ENCODE measurements at regions not wholly inside any gene's neighbourhood (a gene's known extent, or its start where the extent isn't known, plus 50 kb on each side); places are given as distances from the start of the nearest gene placed in this dataset.
"Not testable (repeated sequence)": the region's sequence is repeated elsewhere in the genome, so short reads cannot be mapped to it uniquely, and the experiment has no call there.

DNA sequence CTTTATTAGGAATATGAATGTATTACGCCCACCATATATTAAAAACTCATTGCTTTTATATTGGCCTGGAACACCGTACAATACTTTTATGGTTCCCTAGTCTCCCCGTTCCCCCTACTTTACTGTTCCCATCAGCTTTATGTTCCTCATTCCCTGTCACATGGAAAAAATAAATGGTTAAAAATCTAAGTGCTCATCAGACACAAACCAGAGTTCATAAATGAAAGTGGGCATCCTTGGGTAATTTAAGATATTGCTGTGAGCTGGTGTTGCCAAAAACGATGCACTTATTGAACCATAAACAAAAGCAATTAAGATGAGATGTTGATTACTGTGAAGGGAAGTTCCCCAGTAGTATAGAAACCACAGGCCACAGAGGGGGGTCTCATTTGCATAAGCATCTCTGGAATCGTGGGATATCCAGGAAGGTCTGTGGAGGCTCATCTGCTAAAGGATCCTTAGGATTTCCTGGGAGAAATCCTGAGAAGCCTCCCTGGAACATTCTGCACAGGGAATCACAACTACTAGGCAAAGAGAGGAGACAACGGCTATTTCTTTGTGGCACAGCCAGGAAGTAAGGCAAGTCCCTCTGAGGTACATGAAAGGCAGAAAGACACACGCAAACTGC is 591.4 kb upstream of the CDH11 start:
- Histone ChIP-seq H3K27ac (ENCODE audit: low read depth in 1 of 2, low read length in 2 of 2) (no peak overlapping the region), H3K36me3 (ENCODE audit: control insufficient read depth in 1 of 2, insufficient read depth in 2 of 2, low read length in 1 of 2) (no peaks in the 10 kb centered on the region), H3K4me3 (ENCODE audit: low read length in 2 of 2) (no peak overlapping the region), H3K9me3 (ENCODE audit: control insufficient read depth, low read length) (no peaks in the 10 kb centered on the region), H3K4me1 (ENCODE audit: control insufficient read depth in 1 of 2, insufficient read depth in 2 of 2, low read length in 2 of 2) (no peaks in the 10 kb centered on the region), H3K27me3 (ENCODE audit: control insufficient read depth in 1 of 2, insufficient read depth in 2 of 2, low read length in 1 of 2) (no peaks in the 10 kb centered on the region)
- 77 to 83% methylated on average over 7 of the region's 7 CpGs for WGBS, 2 donors
- intact Hi-C loops (cut with DNase I) = no loop called here
- DNase-seq (no peak), ATAC-seq (ENCODE audit: low FRiP score) (no peak)

DNA sequence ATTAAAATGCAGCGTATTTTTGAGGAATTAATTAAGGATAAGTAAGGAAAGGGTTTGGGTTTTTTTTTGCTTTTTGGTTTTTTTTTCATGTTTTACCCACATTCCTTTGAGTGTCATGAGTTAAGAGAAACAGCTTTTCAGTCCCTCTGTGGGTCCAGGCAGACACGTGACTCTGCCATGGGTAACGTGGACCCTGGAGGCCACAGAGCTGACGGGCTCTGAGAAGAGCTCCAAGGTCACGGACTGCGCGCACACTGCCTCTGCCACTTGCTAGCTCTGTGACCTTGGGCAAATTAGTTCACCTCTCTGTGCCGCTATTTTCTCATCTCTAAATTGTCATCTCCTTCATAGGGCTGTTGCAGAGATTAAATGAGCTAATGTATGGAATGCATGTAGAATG is 588.2 kb upstream of the CDH11 start:
- Histone ChIP-seq H3K36me3 (ENCODE audit: control insufficient read depth in 1 of 2, insufficient read depth in 2 of 2, low read length in 1 of 2) (no peaks in the 10 kb centered on the region), H3K9me3 (ENCODE audit: control insufficient read depth, low read length) (no peaks in the 10 kb centered on the region), H3K27me3 (ENCODE audit: control insufficient read depth in 1 of 2, insufficient read depth in 2 of 2, low read length in 1 of 2) (no peaks in the 10 kb centered on the region), H3K27ac (ENCODE audit: low read depth in 1 of 2, low read length in 2 of 2) (no peak overlapping the region), H3K4me1 (ENCODE audit: control insufficient read depth in 1 of 2, insufficient read depth in 2 of 2, low read length in 2 of 2) (no peaks in the 10 kb centered on the region), H3K4me3 (ENCODE audit: low read length in 2 of 2) (no peak overlapping the region)
- no peak for ATAC-seq (ENCODE audit: low FRiP score)
- no peak for DNase-seq
- 75 to 82% methylated on average over 8 of the region's 8 CpGs for WGBS, 2 donors
- intact Hi-C loops (cut with DNase I) = no loop called here

GRCh38 chr16:65704866-65705265 is 583.0 kb upstream of the CDH11 start:
- DNase-seq = no peak
- no peaks in the 10 kb centered on the region for H3K27me3 ChIP-seq (ENCODE audit: control insufficient read depth in 1 of 2, insufficient read depth in 2 of 2, low read length in 1 of 2)
- H3K9me3 ChIP-seq (ENCODE audit: control insufficient read depth, low read length) = no peaks in the 10 kb centered on the region
- no peak overlapping the region for H3K4me3 ChIP-seq (ENCODE audit: low read length in 2 of 2)
- no peaks in the 10 kb centered on the region for H3K4me1 ChIP-seq (ENCODE audit: control insufficient read depth in 1 of 2, insufficient read depth in 2 of 2, low read length in 2 of 2)
- intact Hi-C loops (cut with DNase I) = no loop called here
- no peak overlapping the region for H3K27ac ChIP-seq (ENCODE audit: low read depth in 1 of 2, low read length in 2 of 2)
- no peak for ATAC-seq (ENCODE audit: low FRiP score)
- no peaks in the 10 kb centered on the region for H3K36me3 ChIP-seq (ENCODE audit: control insufficient read depth in 1 of 2, insufficient read depth in 2 of 2, low read length in 1 of 2)

- no peaks in the 10 kb centered on the region for H3K36me3 ChIP-seq (ENCODE audit: control insufficient read depth in 1 of 2, insufficient read depth in 2 of 2, low read length in 1 of 2)
- no peak overlapping the region for H3K27ac ChIP-seq (ENCODE audit: low read depth in 1 of 2, low read length in 2 of 2)
- no peaks in the 10 kb centered on the region for H3K4me1 ChIP-seq (ENCODE audit: control insufficient read depth in 1 of 2, insufficient read depth in 2 of 2, low read length in 2 of 2)
- intact Hi-C loops (cut with DNase I) = no loop called here
- H3K27me3 ChIP-seq (ENCODE audit: control insufficient read depth in 1 of 2, insufficient read depth in 2 of 2, low read length in 1 of 2) = no peaks in the 10 kb centered on the region
- H3K4me3 ChIP-seq (ENCODE audit: low read length in 2 of 2) = no peak overlapping the region
- ATAC-seq (ENCODE audit: low FRiP score) (no peak), DNase-seq (no peak)
- H3K9me3 ChIP-seq (ENCODE audit: control insufficient read depth, low read length) = no peaks in the 10 kb centered on the region
- WGBS, 2 donors = 60 to 66% methylated on average over 8 of the region's 8 CpGs
Observed at GRCh38 chr16:65702707-65703402, 581.0 kb upstream of the CDH11 start.

- ATAC-seq (ENCODE audit: low FRiP score) = no peak
- Histone ChIP-seq H3K27me3 (ENCODE audit: control insufficient read depth in 1 of 2, insufficient read depth in 2 of 2, low read length in 1 of 2) (no peaks in the 10 kb centered on the region), H3K36me3 (ENCODE audit: control insufficient read depth in 1 of 2, insufficient read depth in 2 of 2, low read length in 1 of 2) (no peaks in the 10 kb centered on the region), H3K4me1 (ENCODE audit: control insufficient read depth in 1 of 2, insufficient read depth in 2 of 2, low read length in 2 of 2) (no peaks in the 10 kb centered on the region), H3K4me3 (ENCODE audit: low read length in 2 of 2) (no peak overlapping the region), H3K9me3 (ENCODE audit: control insufficient read depth, low read length) (no peaks in the 10 kb centered on the region), H3K27ac (ENCODE audit: low read depth in 1 of 2, low read length in 2 of 2) (no peak overlapping the region)
- intact Hi-C loops (cut with DNase I) = no loop called here
- 66 to 89% methylated on average over 2 of the region's 2 CpGs for WGBS, 2 donors
- no peak for DNase-seq
Observed at GRCh38 chr16:65700596-65700995, 578.7 kb upstream of the CDH11 start.

DNA sequence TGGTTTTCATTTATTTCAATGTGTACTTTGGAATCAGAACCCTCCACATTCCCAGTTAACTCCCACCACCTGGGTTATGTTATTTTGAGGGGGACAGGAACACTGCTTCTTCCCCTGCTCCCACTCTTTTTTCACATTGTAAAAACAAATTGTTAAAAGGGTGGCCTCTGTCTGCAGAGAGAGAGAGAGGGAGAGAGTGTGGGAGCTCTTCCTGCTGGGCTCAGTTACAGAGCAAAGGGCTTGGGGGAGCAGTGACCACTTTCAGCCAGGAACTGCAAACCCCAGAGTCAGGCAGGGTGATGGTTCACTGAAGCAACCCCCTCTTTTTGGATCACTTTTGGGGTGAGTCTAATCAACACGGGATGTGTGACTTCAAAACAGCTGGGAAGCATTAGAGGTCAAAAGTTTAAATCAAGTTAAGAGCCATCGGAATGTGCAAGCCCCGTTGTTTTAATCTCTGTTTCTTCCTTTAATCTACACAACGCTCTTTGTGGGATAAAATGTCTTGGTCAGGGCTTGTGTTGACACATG is 577.0 kb upstream of the CDH11 start:
- Histone ChIP-seq H3K27ac (ENCODE audit: low read depth in 1 of 2, low read length in 2 of 2) (no peak overlapping the region), H3K36me3 (ENCODE audit: control insufficient read depth in 1 of 2, insufficient read depth in 2 of 2, low read length in 1 of 2) (no peaks in the 10 kb centered on the region), H3K4me3 (ENCODE audit: low read length in 2 of 2) (no peak overlapping the region), H3K27me3 (ENCODE audit: control insufficient read depth in 1 of 2, insufficient read depth in 2 of 2, low read length in 1 of 2) (no peaks in the 10 kb centered on the region), H3K9me3 (ENCODE audit: control insufficient read depth, low read length) (no peaks in the 10 kb centered on the region), H3K4me1 (ENCODE audit: control insufficient read depth in 1 of 2, insufficient read depth in 2 of 2, low read length in 2 of 2) (no peaks in the 10 kb centered on the region)
- no peak for ATAC-seq (ENCODE audit: low FRiP score)
- intact Hi-C loops (cut with DNase I) = no loop called here
- 7 to 20% methylated on average over 4 of the region's 4 CpGs for WGBS, 2 donors
- no peak for DNase-seq

DNA sequence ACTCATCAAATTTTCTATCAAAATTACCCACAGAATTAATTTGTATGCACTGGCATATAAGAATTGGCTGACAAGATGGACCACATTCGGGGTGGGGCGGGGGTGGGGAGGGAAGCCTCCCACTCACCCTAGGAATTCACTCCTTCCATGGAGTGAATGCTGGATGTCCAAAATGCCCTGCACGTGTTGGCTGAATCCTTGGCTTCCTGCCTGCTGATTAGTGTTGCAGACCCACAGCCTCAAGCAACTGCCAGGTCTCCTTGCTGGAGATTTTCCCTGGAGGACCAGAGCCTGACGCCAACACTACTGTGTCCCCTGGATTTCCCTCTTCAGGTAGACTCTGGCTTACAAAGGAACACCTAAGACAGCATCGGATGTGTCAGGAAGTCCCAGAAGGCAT is 575.7 kb upstream of the CDH11 start:
- 78% methylated on average over 5 of the region's 5 CpGs for WGBS, 2 donors
- DNase-seq = no peak
- H3K27me3 ChIP-seq (ENCODE audit: control insufficient read depth in 1 of 2, insufficient read depth in 2 of 2, low read length in 1 of 2) = no peaks in the 10 kb centered on the region
- no peak overlapping the region for H3K27ac ChIP-seq (ENCODE audit: low read depth in 1 of 2, low read length in 2 of 2)
- no peaks in the 10 kb centered on the region for H3K4me1 ChIP-seq (ENCODE audit: control insufficient read depth in 1 of 2, insufficient read depth in 2 of 2, low read length in 2 of 2)
- intact Hi-C loops (cut with DNase I) = no loop called here
- H3K4me3 ChIP-seq (ENCODE audit: low read length in 2 of 2) = no peak overlapping the region
- H3K36me3 ChIP-seq (ENCODE audit: control insufficient read depth in 1 of 2, insufficient read depth in 2 of 2, low read length in 1 of 2) = no peaks in the 10 kb centered on the region
- no peak for ATAC-seq (ENCODE audit: low FRiP score)
- H3K9me3 ChIP-seq (ENCODE audit: control insufficient read depth, low read length) = no peaks in the 10 kb centered on the region

DNA sequence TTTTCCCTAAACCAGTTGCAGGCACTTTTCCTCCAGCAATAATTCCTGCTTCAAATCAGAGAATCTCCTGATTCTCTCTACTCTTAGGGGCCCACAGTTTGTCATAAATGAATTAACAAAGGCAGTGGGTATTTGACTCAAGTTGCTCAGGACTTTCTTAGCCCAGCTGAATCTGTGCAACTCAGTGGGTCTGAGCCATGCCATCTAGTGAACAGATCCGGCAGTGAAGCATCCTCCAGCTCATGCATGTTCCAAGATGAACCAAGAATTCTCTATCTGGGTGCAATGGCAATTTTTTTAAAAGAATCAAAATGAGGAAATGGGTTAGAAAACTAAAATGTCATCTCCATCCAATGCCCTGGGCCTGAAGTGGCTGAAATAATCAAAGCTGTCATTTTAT is 575.2 kb upstream of the CDH11 start:
- no peak for DNase-seq
- no peak for ATAC-seq (ENCODE audit: low FRiP score)
- no peaks in the 10 kb centered on the region for H3K4me1 ChIP-seq (ENCODE audit: control insufficient read depth in 1 of 2, insufficient read depth in 2 of 2, low read length in 2 of 2)
- no peaks in the 10 kb centered on the region for H3K36me3 ChIP-seq (ENCODE audit: control insufficient read depth in 1 of 2, insufficient read depth in 2 of 2, low read length in 1 of 2)
- H3K27me3 ChIP-seq (ENCODE audit: control insufficient read depth in 1 of 2, insufficient read depth in 2 of 2, low read length in 1 of 2) = no peaks in the 10 kb centered on the region
- H3K27ac ChIP-seq (ENCODE audit: low read depth in 1 of 2, low read length in 2 of 2) = no peak overlapping the region
- no peak overlapping the region for H3K4me3 ChIP-seq (ENCODE audit: low read length in 2 of 2)
- WGBS, 2 donors = 83 to 90% methylated on average over 1 of the region's 1 CpG
- intact Hi-C loops (cut with DNase I) = no loop called here
- no peaks in the 10 kb centered on the region for H3K9me3 ChIP-seq (ENCODE audit: control insufficient read depth, low read length)

DNA sequence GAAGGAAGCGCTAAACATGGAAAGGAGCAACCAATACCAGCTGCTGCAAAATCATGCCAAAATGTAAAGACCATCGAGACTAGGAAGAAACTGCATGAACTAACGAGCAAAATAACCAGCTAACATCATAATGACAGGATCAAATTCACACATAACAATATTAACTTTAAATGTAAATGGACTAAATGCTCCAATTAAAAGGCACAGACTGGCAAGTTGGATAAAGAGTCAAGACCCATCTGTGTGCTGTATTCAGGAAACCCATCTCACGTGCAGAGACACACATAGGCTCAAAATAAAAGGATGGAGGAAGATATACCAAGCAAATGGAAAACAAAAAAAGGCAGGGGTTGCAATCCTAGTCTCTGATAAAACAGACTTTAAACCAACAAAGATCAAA is 570.0 kb upstream of the CDH11 start:
- H3K27ac ChIP-seq (ENCODE audit: low read depth in 1 of 2, low read length in 2 of 2); DNase-seq; H3K4me3 ChIP-seq (ENCODE audit: low read length in 2 of 2); ATAC-seq (ENCODE audit: low FRiP score); intact Hi-C loops (cut with DNase I); H3K27me3 ChIP-seq (ENCODE audit: control insufficient read depth in 1 of 2, insufficient read depth in 2 of 2, low read length in 1 of 2); H3K36me3 ChIP-seq (ENCODE audit: control insufficient read depth in 1 of 2, insufficient read depth in 2 of 2, low read length in 1 of 2); H3K4me1 ChIP-seq (ENCODE audit: control insufficient read depth in 1 of 2, insufficient read depth in 2 of 2, low read length in 2 of 2); H3K9me3 ChIP-seq (ENCODE audit: control insufficient read depth, low read length): not testable (repeated sequence)
- 94 to 98% methylated on average over 3 to 4 of the region's 4 CpGs for WGBS, 2 donors
